ENCODE measurements at regions not wholly inside any gene's neighbourhood (a gene's known extent, or its start where the extent isn't known, plus 50 kb on each side); places are given as distances from the start of the nearest gene placed in this dataset.
"Not testable (repeated sequence)": the region's sequence is repeated elsewhere in the genome, so short reads cannot be mapped to it uniquely, and the experiment has no call there.

DNA sequence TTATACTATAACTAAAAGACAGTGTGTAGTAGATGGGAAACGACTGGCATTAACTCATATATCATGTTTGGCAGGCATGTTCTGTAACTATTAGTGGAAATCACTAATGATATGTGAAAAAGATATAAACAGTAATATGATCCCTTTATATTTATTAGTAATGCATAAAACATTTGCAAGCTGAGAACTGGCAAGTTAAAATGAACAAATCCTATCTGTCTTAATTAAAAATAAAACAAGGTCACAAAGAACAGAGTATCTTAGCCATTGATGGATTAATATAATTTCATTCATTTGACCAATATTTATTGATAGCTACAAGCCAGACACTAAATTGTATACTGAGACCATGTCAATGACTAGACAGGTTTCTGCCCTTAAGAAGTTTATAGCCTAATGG is 154.5 kb downstream of the CRPPA start:
- no peak for DNase-seq (ENCODE audit: low read depth)

DNA sequence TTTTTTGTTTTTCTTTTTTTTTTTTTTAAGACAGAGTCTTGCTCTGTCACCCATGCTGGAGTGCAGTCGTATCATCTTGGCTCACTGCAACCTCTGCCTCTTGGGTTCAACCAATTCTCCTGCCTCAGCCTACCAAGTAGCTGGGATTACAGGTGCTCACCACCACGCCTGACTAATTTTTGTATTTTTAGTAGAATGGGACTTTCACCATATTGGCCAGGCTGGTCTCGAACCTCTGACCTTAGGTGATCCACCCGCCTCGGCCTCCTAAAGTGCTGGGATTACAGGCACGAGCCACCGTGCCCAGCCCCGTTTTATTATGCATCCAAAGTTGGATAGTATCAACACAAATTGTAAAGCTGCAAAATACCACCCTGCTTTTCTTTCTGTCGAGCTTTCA is 154.9 kb downstream of the CRPPA start:
- DNase-seq (ENCODE audit: low read depth): not testable (repeated sequence)

DNA sequence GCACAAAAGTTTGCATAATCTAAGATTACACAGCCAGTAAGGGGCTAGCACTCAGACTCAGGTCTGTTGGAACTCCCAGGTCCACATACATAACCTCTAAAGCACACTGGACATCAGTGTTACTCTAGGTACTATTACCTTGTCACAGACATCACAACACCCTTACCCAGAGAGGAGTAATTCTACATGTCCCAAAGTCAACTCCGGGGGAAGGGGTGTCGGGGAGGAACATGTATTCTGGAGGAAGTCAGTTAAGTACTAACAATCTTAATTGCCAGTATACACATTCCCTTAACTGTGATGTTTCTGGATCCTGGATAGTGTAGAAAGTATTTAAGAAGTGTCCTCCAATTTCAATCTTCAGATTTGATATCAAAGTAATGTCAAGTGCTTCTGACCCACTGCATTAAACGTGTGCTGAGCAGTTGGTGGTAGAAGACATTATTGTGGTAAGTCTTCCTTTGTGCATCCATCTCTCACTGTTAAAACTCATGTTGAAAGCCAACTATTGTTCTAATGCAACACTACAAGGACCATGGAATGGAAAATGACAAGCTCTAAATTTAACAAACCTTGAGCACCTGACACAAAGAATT is 155.4 kb downstream of the CRPPA start:
- no peak for DNase-seq (ENCODE audit: low read depth)

DNA sequence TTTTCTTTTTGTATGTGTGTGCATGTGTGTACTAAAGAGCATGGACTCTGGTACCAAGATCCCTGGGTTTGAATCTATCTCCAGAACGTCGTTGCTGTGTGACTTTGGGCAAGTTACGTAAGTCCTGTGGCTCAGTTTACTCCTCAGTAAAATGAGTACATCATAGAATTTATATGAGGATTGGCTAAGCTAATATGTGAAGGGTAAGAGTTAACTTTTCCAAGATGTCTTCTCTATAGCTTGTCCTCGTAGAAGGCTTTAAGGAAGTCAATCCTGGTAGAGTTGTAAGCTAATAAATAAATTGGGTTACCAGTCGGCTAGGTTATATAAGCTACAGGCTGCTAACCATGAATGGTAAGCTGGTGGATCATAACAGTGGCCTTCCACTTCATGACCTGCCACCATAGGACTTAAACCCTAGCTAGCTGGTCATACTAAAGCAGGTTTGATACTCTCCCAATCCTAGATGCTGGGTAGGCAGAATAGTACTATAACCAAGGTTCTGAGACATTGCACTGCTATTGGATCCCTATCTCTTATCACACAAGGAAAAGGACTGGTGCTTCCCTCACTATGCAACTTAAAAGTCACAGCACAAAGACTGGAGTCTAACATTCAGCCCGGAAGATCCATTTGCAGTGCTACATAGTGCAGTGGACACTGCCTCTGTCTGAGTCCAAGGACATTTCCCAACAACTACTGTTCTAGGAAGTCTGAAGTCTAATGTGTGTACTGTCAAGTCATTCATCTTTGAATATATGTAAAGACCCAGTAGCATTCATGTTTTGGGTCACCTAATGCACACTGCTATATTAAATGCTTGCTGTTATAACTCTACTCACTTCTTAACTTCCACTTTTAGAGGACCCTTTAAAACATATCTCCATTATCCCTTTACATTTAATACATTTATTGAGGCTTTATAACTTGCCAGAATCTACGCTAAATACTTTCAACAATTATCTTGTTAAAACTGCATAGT is 156.2 kb downstream of the CRPPA start:
- no peak for DNase-seq (ENCODE audit: low read depth)

DNA sequence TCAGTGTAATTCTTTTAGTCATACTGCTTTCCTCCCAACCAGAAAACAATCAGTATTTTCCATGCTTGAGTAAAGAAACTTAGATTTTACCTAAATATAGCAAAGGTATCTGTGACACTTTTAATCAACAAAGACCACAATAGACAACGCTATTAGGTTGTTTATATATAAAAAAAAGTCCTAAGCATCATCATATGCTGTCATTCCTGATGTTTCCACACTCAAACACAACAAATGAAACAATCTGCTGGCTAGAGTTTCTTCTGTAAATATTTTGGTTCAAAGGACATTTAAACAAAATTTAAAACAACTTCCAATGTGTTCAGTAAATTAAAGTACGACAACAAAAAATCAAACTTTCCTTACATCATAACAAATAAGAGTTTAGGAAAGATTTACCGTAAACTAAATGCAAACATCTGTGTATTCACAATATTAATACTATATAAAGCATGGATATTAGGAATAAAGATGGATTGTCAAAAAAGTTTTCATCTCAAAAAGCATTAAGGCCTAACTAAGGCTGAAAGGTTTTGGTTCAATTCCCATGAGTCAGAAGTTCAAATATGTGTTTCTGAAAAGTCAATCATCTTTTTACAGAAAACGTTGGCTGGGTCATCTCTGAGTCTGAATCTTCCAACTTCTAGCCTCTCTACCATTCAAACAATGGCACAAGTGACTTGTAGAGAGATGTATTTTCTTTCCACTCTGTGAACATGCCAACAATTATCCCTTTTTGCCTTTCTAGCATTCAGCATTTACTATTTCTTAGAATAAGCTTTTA is 157.1 kb downstream of the CRPPA start:
- no peak for DNase-seq (ENCODE audit: low read depth)

DNA sequence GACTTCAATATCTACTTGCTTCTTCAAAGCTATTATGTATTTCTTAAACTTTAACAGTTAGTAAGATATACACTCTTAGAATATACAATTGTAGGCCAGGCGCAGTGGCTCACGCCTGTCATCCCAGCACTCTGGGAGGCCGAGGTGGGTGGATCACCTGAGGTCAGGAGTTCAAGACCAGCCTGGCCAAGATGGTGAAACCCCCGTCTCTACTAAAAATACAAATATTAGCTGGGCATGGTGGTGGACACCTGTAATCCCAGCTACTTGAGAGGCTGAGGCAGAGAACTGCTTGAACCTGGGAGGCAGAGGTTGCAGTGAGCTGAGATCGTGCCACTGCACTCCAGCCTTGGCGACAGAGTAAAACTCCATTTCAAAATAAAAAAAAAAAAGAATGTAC is 158.0 kb downstream of the CRPPA start:
- DNase-seq (ENCODE audit: low read depth): not testable (repeated sequence)

DNA sequence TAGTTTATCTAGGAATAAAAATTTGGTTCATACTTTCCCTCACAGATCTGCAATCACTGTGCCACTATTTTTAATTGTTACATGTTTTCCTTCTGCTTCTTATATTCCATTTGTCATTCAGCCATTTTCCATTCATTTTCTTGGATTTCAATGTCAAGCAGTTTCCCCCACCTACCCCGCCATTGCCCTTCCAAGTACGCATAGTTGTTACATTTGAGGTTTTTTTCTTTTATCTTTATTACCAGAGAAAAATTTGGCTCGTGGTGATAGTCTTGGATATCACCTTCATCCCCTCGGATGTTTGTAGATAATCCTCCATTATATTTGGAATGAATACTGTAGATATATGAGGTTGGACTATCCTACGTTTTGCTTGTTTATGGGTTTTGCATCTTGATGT is 159.7 kb downstream of the CRPPA start:
- no peak for DNase-seq (ENCODE audit: low read depth)

DNA sequence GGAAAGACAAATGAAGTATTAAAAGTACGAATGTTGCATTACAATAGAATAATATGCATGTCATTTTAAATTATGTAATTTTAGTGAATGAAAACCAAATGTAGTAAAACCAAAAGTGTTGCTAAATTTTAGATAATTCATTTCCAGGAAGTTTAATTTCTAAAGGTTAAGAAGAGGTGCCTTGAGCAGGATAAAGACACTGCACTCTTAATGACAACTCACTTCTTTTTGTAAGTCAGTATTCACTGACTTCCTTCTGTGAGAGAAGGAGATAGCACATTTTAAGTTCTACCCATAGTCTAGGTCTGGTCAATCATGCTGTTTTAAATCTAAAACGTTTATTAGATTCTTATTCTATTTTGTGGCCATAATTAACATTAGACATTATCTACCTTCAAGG is 160.2 kb downstream of the CRPPA start:
- DNase-seq (ENCODE audit: low read depth): no peak

DNA sequence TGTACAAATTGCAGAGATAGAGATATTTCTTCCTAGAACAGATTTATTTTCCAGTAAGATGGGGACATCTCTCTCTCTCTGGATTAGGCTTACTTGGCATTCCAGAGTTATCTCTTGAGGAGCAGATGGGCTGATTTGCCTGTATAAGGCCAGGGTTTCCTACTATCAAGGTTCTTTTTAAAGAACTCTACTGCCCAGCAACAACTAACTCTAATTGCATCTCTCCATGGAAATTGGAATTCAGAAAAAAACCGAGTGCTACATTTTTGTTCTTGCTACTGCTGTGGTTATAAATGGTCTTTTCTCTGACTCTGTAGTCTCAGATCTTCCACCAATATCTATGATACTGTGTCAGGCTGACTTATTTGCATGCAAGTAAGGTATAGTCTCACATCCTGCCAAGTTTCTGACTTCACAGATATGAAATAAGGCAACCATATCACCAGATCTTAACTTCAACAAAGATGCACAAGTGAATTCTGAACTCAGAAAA is 161.1 kb downstream of the CRPPA start:
- no peak for DNase-seq (ENCODE audit: low read depth)

DNA sequence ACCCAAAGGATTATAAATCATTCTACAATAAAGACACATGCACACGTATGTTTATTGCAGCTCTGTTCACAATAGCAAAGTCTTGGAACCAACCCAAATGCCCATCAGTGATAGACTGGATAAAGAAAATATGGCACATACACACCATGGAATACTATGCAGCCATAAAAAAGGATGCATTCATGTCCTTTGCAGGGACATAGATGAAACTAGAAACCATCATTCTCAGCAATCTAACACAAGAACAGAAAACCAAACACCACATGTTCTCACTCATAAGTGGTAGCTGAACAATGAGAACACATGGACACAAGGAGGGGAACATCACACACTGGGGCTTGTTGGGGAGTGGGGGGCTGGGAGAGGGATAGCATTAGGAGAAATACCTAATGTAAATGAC is 164.9 kb downstream of the CRPPA start:
- not testable (repeated sequence) for DNase-seq (ENCODE audit: low read depth)

DNA sequence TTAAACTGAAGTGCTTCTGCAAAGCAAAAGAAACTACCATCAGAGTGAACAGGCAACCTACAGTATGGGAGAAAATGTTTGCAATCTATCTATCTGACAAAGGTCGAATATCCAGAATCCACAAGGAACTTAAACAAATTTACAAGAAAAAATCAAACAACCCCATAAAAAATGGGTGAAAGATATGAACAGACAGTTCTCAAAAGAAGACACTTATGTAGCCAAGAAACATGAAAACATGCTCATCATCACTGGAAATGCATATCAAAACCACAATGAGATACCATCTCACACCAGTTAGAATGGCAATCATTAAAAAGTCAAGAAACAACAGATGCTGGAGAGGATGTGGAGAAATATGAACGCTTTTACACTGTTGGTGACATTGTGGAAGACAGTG is 165.4 kb downstream of the CRPPA start:
- not testable (repeated sequence) for DNase-seq (ENCODE audit: low read depth)

DNA sequence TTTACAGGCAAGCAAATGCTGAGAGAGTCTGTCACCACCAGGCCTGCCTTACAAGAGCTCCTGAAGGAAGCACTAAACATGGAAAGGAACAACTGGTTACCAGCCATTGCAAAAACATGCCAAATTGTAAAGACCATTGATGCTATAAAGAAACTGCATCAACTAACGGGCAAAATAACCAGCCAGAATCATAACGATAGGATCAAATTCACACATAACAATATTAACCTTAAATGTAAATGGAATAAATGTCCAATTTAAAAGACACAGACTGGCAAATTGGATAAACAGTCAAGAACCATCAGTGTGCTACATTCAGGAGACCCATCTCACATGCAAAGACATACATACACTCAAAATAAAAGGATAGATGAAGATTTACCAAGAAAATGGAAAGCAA is 170.7 kb downstream of the CRPPA start:
- not testable (repeated sequence) for DNase-seq (ENCODE audit: low read depth)

DNA sequence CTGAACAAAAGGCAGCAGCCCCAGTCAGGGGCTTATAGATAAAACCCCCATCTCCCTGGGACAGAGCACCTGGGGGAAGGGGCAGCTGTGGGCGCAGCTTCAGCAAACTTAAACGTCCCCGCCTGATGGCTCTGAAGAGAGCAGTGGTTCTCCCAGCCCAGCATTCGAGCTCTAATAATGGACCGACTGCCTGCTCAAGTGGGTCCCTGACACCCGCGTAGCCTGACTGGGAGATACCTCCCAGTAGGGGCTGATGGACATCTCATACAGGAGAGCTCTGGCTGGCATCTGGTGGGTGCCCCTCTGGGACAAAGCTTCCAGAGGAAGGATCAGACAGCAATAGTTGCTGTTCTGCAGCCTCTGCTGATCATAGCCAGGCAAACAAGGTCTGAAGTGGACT is 172.1 kb downstream of the CRPPA start:
- DNase-seq (ENCODE audit: low read depth): not testable (repeated sequence)

DNA sequence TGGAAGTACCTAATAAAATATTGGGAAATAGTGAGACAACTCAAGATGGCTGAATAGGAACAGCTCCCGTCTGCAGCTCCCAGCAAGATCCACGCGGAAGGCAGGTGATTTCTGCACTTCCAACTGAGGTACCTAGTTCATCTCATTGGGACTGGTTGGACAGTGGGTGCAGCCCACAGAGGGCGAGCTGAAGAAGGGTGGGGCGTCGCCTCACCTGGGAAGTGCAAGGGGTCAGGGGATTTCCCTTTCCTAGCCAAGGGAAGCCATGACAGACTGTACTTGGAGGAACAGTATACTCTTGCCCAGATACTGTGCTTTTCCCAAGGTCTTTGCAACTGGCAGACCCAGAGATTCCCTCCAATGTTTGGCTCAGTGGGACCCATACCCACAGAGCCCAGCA is 172.8 kb downstream of the CRPPA start:
- DNase-seq (ENCODE audit: low read depth): not testable (repeated sequence)

DNA sequence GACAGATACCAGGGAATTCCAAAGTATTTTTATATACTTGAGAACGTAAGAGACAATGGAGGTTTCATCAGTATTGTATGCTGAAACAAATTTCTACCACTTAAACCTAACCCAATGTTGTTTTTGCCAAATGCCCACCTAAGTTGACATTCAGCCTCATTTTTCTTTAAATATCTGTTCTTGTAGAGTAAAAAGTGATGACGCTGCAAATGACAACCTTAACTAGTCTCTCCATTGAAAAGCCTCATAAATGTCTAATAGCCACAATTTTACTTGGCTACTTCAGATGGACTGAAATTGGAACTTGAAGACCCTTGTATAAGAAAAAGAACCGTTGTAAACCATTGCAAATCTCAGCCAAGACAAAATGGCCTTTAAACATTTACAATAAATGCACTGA is 176.9 kb downstream of the CRPPA start:
- DNase-seq (ENCODE audit: low read depth): no peak

DNA sequence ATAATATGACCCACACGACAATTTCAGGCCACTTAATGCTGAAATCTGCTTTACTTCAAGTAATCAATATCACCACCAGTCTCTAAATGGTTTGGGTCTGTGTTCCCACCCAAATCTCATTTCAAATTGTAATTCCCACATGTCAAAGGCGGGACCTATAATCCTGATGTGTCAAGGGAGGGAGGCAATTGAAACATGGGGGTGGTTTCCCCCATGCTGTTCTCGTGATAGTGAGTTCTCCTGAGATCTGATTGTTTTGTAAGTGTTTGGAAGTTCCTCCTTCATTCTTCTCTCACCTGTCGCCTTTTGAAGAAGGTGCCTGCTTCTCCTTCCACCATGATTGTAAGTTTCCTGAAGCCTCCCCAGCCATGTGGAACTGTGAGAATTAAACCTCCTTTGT is 178.4 kb downstream of the CRPPA start:
- no peak for DNase-seq (ENCODE audit: low read depth)

DNA sequence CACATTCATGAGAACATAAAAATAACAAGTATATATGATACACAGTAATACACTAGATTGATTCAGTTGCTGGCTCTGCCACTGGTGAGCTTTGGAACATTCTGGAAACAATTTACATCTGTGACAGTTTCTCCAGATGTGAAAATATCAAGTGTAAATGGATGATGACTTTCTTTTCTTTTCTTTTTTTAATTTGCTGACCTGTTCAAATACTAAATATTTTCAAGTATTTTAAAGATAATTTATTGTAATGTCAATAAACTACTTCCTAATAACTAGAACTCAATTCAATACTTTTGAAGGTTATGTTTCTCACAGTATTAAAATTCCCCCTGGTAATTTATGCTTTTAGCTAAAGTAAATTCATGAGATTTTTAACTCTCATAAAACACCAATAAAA is 180.3 kb downstream of the CRPPA start:
- no peak for DNase-seq (ENCODE audit: low read depth)

DNA sequence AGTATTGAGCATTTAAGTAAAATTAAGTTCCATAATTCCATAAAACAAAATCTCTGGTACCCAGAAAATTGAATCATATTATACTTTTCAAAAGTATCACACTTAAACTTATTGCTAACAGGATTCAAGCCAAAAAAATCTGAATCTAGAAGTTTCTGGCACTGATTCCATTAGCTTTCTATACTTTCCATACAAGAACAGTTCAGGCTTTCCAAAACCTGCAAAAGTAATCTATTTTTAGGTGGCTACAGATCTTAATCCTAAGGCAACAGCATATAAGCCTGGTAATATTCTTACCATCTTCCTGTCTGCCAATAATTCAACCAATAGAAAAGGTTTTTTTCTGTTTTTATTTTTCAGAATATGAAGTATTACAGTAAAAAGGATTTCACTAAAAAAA is 185.0 kb downstream of the CRPPA start:
- no peak for DNase-seq (ENCODE audit: low read depth)

DNA sequence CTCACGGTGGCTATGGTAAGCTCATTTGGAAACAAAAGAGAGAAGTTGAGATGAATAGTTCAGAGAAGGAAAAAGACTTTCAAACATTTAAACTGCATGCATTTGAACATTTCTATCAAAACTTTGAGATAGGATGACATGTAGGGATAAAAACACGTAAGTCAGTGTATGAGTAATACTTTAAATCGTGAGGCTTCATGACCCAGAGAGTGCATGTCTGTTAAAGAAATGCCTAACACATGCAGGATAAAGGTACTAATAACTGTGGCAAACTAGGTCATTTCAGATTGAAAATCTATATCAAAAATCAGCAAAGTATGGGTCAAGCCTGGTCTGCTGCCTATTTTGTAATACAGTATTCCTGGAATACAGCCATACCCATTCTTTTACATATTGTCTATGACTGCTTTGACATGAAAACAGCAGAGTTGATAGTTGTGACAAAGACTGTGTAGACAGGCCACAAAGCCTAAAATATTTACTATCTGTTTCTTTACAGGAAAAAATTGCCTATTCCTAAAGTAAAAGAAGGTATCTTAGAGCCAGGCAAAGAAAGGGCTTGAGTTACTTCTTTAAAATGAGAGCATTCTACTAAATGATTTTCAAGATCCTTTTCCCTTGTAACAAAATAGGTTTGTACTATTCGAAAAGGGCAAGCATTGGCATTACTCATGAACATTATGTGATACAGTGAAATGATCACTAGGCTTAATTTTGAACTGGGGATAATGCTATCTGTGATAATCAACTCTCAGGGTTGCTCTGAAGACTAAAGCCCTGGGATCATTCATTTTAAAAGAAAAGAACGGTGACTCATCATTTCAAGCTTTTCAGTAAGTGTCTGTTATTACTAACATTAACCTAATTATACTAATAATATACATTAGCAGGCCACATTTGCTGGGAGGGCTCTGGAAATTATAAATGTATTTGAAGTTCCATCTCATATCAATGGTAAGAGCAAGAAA is 185.9 kb downstream of the CRPPA start:
- DNase-seq (ENCODE audit: low read depth): no peak

DNA sequence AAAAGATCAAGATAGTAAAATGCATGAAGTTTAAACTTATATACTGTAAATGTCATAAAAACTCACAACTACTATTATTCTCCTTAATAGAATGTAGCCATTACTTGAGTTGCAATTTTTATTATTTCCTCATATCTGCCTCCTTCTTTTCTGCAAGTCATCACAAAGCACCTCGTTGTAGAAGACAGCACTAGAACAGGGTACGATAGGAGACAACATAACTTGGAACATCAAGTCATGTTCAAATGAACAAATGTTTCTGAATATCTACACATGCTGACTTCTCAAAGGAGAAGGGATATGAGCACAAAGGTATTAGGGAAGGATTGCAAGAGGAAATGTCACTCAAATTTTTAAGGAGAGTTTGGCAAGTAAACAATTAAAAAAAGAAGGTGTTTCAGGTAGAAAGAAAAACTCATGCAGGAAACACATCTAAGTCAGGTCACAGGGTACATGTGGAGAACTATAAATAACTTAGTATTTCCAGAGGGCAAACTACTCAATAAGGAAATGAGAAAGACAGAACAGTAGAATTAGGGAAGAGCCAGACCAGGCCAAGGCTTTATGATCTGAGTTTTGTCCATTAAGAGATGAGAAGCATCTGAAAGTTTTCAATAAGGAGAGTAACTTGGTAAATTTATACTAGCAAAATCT is 186.7 kb downstream of the CRPPA start:
- DNase-seq (ENCODE audit: low read depth): no peak

DNA sequence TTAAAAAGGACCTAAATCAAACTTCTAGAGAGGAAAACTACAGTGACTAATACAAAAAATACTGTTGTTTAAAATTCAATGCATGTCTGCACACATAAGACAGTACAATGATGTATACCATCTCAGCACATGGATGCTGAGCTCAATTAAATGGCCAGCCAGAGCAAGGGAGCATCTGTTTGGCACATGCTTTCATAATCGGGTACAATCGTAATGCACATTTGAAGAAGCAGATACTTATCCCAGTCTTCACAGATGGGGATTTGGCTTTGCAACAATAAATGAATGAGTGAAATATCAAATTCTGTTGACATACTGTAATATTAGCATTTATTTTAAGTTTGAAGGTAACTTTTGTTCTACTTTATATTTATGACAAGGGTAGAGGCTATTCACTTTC is 187.8 kb downstream of the CRPPA start:
- no peak for DNase-seq (ENCODE audit: low read depth)

Data from EH (cell line).